ENCODE measurements at regions not wholly inside any gene's neighbourhood (a gene's known extent, or its start where the extent isn't known, plus 50 kb on each side); places are given as distances from the start of the nearest gene placed in this dataset.

- no peak for TF ChIP-seq CREB1 (CRISPR knock-in tag; IDR thresholded peaks at IDR 0.05)
- no peak for TF ChIP-seq CTCF (IDR thresholded peaks at IDR 0.05)
- no peak for TF ChIP-seq MAX (CRISPR knock-in tag; IDR thresholded peaks at IDR 0.05)
- no peak for TF ChIP-seq STAT6 (CRISPR knock-in tag; conservative IDR thresholded peaks at IDR 0.05; ENCODE audit: low read depth)
- TF ChIP-seq ZNF671 (CRISPR knock-in tag; IDR thresholded peaks at IDR 0.05) = no peak
- TF ChIP-seq USF1 (CRISPR knock-in tag; IDR thresholded peaks at IDR 0.05) = no peak
- TF ChIP-seq ZBTB21 (CRISPR knock-in tag; IDR thresholded peaks at IDR 0.05; ENCODE audit: borderline replicate concordance) = no peak
These were observed 187.4 kb downstream of the OR4A47 start for GRCh38 chr11:48675945-48676344.

Measured in WTC11 (cell line).